Nucleus accumbens (tissue), 56 donors: ENCODE measurements at regions not wholly inside any gene's neighbourhood (a gene's known extent, or its start where the extent isn't known, plus 50 kb on each side); places are given as distances from the start of the nearest gene placed in this dataset.
"Not testable (repeated sequence)": the region's sequence is repeated elsewhere in the genome, so short reads cannot be mapped to it uniquely, and the experiment has no call there.

ENCODE experiments used
- DNase-seq, 56 donors: peaks; one replicate each; lab custom pipeline; 2025; lab: John Stamatoyannopoulos, UW

DNA sequence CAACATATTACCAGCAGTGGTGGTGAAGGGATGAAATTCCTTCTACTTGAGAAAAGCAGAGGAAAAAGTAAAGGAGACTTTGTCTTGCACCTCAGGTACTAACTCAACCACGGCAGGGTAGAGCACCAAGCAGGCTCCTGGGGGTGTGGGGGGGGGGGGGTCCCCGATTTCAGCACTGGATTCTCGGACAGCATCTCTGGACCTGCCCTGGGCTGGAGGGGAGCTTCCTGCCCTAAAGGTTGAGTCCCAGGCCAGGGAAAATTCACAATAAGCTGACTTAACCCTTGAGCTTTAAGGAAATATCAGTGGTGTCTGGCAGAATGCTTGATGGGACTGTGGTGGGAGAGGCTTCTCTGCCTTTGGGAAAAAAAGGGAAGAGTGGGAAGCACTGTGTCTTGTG, 233.2 kb upstream of the CXADR start:
- DNase-seq, result no peak

DNA sequence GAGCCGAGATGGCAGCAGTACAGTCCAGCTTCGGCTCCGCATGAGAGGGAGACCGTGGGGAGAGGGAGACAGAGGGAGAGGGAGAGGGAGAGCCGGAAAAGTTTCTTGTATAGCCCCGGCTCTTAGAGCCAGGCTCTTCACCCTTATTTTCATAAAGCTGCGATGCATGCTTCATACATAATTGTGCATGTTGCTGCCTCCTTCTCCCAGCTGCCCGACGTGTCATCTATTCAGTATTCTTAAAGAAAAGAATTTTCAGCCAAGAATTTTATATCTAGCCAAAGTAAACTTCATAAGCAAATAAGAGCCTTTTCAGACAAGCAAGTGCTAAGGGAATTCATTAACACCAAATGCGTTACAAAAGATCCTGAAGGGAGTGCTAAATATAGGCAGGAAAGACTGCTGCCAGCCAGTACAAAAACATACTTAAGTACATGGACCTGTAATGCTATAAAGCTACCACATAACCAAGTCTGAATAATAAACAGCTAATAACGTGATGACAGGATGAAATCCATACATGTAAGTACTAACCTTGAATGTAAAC, 219.8 kb upstream of the CXADR start:
- DNase-seq, result not testable (repeated sequence)

DNA sequence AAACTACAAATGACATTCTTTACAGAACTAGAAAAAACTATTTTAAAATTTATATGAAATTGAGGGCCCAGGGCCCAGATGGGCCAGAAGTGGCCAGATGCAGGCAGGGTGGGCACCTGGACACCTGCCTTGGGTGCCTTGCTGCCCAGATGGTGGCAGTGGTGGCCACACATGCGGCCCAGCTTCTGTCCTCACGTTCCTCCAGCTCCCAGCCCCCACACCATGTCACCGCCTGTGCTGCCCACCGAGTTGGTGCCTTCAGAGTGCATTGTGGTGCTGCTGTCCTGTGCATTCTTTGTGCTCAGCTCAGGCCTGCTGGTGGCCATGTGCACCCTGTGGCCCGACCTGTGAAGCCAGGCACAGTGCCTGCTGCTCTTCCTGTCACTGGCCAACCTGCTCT, 216.8 kb upstream of the CXADR start:
- no peak for DNase-seq

DNA sequence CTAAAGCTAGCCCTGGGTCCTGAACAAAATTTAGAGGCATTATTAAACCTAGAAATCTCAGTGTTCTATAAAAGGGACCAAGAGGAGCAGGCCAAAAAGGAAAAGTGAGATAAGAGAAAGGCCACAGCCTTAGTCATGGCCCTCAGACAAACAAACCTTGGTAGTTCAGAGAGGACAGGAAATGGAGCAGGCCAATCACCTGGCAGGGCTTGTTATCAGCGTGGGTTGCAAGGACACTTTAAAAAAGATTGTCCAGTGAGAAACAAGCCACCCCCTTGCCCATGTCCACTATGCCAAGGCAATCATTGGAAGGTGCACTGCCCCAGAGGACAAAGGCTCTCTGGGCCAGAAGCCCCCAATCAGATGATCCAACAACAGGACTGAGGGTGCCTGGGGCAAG, 213.3 kb upstream of the CXADR start:
- DNase-seq, result not testable (repeated sequence)

DNA sequence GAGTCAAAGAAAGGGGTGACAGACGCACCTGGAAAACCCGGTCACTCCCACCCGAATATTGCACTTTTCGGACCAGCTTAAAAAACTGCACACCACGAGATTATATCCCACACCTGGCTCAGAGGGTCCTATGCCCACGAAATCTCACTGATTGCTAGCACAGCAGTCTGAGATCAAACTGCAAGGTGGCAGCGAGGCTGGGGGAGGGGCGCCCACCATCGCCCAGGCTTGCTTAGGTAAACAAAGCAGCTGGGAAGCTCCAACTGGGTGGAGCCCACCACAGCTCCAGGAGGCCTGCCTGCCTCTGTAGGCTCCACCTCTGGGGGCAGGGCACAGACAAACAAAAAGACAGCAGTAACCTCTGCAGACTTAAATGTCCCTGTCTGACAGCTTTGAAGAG, 185.1 kb upstream of the CXADR start:
- DNase-seq, result not testable (repeated sequence)

DNA sequence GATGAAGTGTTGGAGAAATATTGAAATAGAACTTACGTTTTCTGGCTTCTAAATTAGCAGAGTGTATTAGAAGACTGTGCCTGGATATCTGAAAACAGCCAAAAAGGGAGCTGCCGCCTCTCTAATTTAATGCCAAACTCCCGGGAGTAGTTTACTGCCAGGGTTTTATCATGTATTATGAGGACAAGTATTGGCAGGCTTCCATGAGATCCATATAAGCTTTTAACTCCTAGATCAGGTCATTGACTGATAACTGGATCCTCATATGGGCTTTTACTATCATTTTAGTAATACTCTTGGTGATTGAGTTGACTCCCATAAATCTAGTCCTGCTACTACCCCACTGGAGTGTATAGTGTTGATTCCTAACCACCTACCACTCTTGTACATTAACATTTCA, 178.4 kb upstream of the CXADR start:
- no peak for DNase-seq

DNA sequence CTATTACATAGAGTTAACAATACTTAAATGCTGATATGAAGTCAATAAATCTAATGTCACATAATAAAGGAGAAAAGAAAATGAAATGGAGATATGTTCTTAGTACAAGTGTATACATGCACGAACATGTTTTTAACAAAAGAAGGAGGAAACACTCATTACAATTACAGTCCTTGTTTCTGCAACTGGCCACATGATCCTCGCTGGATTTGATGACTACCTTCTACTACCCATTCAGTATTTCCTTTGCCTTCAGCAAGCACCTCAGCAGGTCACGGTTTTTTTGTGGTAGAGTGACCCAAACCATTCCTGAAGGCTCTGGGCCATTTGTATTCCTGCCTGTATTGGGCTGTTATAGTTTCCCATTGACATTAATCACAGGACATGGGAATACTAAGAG, 172.8 kb upstream of the CXADR start:
- no peak for DNase-seq

DNA sequence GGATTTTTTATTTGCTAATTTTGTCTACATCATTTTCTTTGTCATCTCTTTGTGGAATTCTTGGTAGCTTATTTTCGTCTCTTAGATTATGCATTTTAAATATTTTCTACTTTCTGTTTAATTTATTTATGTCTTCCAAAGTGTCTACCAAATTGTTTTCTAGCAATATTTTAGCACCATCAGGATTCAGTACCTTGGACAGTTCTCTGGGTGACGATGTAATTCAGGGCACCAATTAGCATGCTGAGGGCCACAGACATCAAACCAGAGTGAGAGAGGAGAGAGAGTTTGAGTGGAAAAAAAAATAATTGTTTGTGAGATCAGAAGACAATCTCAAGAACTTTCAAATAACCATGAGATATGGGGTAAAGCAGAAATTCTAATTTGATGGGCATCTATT, 169.8 kb upstream of the CXADR start:
- DNase-seq, result no peak

DNA sequence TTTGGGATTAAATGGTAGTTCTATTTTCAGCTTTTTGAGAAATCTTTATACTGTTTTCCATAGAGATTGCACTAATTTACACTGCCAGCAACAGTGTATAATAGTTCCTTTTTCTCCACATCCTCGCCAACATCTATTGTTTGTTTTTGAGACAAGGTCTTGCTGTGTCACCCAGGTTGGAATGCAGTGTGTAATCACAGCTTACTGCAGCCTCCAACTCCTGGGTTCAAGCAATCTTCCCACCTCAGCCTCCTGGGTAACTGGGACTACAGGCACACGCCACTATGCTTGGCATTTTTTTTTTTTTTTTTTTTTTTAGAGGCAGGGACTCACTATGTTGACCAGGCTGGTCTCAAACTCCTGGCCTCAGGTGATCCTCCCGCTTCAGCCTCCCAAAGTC, 164.5 kb upstream of the CXADR start:
- no peak for DNase-seq

DNA sequence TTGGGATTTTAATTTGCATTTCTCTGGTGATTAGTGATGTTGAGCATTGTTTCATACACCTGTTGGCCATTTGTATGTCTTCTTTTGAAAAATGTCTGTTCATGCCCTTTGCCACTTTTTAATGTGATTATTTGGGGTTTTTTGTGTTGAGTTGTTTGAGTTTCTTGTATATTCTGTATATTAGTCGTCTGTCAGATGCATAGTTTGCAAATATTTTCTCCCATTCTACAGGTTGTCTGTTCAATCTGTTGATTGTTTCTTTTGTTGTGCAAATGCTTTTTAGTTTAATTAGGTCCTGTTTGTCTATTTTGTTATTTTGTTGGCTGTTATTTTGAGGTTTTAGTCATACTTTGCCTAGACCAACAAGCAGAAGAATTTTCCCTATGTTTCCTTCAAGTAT, 164.0 kb upstream of the CXADR start:
- DNase-seq, result no peak

DNA sequence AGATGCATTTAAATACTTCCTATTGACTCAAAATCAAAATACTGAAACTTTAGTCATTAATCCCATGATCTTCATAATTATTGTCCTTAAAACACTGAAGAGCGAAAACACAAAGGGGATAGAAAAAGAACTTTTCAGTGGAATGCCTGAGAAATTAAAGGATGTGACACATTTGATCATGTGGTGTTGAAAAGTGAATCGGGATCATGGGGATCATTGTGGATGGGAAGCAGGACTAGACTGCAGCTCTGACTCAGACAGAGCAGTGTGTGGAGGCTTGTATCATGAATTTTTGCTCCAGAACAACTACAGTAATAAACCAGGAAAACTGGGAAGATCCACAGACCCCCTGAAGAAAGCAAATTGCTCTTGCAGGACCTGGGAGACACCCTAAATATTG, 161.1 kb upstream of the CXADR start:
- no peak for DNase-seq

DNA sequence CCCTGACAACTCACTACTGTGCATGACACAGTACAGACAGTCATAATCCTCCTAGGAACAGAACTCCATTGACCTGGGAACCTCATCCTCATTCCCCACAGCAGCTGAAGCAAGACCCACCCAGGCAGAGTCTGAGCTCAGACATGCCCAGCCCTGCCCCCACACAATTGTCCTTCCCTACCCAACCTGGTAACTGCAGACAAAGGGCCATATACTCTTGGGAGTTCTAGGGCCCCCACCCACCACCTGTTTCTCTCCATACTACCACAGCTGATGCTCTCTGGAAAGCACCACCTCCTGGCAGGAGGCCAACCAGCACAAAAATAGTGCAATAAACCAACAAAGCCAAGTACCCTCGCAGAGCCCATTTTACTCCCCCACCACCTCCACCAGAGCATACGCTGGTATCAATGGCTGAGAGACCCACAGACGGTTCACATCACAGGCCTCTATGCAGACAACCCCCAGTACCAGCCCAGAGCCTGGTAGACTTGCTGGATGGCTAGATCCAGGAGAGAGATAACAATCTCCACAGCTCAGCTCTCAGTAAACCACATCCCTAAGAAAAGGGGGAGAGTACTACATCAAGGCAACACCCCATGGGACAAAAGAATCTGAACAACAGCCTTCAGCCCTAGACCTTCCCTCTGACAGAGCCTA, 159.7 kb upstream of the CXADR start:
- no peak for DNase-seq

DNA sequence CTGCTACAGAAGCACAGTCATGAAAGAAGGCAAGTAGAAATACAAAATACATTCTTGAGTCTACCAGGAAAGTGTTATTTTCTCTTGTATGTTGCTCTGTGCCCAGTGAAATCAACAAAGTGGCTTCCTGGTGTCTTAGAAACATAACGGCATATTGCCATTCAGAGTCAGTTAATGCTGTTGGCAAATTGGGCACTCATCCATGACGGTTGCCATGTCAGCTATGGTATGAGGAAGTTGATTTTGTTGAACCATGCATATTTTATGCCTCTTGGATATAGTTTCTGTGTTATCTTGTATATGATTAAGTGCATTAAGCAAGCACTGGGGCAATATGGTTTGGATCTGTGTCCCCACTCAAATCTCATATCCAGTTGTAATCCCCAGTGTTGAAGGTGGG, 153.1 kb upstream of the CXADR start:
- no peak for DNase-seq

DNA sequence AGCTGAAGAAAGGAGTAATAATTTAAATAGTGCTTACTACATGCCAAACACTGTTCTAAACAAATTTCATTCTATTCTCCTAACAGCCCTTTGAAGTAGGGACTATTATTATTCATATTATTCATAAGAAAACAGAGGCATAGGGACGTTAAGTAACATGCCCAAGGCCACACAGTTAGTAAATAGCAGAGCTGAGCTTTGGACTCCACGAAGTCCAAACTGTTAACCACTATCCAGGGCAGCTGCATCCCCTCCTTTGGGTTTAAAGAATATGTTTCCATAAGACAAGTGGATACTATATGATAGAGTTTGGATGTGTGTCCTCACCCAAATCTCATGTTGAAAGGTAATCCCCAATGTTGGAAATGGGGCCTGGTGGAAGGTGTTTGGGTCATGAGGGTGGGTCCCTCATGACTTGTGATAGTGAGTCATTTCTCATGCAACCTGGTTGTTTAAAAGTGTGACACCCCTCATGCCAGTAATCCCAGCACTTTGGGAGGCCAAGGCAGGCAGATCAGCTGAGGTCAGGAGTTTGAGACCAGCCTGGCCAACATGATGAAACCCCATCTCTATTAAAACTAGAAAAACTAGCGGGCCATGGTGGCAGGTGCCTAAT, 144.0 kb upstream of the CXADR start:
- DNase-seq, result no peak

DNA sequence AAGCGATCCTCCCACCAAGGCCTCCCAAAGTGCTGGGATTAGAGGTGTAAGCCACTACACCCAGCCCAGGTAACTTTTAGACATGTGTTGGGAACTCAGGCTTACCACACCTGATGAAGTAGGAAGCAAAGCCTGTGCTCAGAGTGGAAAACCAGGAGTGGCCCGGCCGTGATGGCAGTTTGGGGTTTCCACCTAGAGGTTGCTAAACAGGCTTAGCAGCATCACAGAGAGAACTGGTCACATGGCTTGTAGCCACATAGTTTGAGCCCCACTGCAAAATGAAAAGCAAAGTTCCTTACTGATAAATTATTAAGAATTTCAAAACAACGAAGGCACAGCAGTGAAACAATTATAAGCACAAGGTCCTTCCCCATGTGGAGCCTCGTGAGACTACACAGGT, 142.6 kb upstream of the CXADR start:
- no peak for DNase-seq

DNA sequence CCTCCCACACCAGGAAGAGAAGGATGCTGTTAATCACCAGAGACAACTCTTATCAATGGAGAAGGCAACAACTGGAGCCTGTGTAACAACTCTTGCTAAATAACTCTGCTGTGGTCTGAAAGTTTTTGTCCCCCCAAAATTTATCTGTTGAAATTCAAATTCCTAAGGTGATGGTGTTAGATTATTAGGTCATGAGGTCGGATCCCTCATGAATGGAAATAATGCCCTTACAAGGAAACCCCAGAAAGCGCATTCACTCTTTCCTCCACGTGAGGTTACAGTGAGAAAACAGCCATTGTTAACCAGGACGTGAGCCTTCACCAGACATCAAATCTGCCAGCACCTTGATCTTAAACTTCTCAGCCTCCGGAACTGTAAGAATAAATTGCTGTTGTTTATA, 141.9 kb upstream of the CXADR start:
- DNase-seq, result no peak

DNA sequence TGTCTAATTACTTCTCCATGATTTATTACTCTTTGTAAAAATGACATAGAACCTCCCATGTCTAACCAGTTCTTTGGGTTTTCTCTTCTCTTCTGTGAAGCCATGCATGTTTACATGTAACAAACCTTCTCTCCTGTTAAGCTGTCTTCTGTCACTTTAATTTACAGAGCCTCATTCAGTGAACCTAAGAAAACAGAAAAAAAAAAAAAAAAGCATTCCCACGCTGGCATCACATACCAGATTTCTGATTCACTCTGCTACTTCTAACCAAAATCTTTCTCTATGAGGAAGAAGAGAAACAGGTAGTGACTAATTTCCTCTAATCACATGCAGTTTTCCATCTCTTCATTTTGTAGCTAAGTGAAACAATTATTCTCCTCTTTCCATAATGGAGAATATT, 141.4 kb upstream of the CXADR start:
- no peak for DNase-seq

DNA sequence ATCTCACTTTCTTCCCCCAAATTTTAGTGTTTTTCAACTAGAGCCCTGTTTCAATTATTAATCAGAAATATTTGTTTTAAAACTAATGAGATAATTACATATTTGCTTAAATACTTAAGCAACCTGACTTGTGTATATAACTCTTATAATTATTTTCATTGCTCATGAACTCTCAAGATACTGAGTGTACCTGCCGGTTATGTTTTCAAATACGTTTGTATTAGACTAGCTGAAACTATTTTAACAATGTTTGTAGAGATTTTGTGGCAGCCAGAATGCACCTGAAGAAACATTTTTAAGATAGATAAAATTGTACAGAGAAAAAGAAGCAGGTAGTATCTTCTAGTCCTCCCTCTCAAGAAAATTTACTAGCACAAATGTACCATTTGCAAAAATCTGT, 140.6 kb upstream of the CXADR start:
- DNase-seq, result no peak

DNA sequence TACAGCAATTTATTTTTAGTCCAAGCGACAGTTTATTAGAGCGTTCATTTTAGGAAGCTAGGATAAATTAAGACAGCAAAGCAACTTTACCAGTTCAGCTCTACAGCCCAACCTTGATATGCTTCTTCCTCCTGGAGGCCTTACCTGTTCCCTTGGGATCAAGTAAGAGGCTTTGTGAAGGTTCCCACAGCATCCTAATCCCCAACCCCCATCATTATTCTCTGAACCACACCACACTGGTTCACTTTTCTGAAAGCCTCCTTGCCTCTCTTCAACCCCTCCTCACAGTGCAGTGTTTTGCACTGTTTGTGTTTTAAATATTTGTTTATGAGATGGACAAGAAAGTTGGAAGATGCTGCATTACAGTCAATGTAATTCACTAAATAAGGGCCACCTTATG, 126.3 kb upstream of the CXADR start:
- no peak for DNase-seq

DNA sequence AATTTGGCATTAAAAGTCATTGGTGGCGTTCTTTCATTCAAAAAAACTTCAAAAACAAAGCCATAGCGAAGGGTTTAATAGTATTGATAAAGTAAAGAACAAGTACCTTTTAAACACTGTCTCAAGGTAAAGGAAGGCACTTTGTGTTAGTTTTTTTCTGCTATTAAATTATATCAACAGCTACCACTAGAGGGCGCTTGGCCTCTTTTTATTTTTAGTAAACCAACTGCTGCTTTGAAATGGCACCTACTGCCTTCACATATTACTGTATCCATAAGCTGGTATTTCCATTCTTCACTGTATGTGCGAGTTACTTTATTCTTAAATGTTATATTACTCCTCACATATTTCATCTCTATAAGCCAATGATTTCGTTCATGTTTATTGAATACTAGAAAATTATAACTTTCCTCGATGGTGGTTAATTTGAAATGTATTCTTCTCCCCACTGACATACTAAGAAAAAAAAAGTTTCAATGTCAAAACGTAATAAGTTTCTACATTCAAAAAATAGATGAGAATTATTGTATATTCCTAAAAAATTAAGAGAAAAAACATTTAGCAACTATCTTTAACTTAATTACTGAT, 125.7 kb upstream of the CXADR start:
- peak in 14 of 56 donors; percentile 3 to 61 (median 16) for DNase-seq

DNA sequence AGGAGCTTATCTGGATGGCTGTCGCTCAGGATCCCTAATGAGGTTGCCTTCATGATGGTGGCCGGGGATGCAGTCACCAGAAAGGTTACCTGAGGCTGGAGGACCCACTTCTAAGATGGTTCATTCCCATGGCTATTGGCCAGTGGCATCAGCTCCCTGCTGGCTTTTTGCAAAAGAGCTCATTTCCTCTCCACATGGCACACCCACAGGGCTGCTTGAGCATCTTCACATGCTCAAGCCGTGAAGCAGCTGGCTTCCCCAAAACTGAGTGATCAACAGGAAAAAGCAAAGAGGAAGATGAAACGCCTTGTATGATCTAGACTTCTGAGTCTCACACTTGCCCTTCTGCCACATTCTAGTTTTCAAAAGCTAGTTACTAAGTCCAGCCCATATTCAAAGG, 124.6 kb upstream of the CXADR start:
- peak in 22 of 56 donors; percentile 6 to 39 (median 16) for DNase-seq

DNA sequence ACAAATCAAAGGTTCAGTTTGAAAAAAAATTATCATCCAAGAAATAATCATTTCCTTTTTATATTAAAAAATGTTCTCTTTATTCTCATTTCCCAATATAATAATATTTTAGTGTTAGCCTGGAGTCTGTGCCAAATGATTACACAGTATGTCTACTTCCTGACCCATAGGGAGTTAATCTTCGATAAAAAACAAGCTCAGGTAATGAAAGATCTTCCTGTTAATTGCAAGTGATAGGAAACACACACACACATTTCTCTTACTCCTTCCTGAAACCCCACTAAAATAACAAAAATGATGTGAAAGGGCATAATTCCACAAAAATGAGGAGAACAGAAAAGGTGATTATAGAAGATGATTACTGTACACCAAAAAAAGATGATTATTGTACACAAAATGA, 123.5 kb upstream of the CXADR start:
- no peak for DNase-seq
